ENCODE measurements at regions not wholly inside any gene's neighbourhood (a gene's known extent, or its start where the extent isn't known, plus 50 kb on each side); places are given as distances from the start of the nearest gene placed in this dataset.

DNA sequence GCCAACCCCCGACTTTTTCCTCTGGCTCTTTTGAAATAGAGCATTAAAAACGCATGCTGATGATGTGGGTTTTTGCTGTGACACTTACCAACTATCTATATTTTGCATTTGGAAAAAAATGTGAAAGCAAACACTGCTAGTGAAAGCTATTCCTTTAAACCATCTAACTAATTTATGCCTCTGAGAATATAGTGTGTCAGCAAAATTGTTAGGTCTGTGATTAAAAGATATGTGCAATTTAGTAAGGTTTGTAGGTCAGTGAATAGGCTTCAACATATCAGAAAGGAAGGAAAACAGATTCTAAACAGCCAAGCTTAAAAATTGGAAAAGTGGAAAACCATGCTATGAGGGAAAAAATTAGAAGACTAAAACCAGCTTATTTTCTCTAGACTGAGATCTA, 1929.3 kb downstream of the NCAM2 start:
- H3K27ac Mint-ChIP-seq: peak overlapping the region; percentile 85; the same call in 1 of the 2 replicates

GRCh38 chr21:22941779-22942490, 1943.7 kb downstream of the NCAM2 start:
- no peak for ATAC-seq
- peaks cover 10% of the 10 kb centered on the region for H3K9me3 Mint-ChIP-seq
- no peak overlapping the region for H3K27ac Mint-ChIP-seq
- no peaks in the 10 kb centered on the region for H3K36me3 Mint-ChIP-seq
- TF ChIP-seq NR2C2 (CRISPR knock-in tag; IDR thresholded peaks at IDR 0.05): no peak
- no peak for TF ChIP-seq USF2 (CRISPR knock-in tag; IDR thresholded peaks at IDR 0.05)
- no peak for TF ChIP-seq IRF2 (CRISPR knock-in tag; IDR thresholded peaks at IDR 0.05; ENCODE audit: borderline replicate concordance, low read depth)
- no peak for TF ChIP-seq GTF2I (CRISPR knock-in tag; conservative IDR thresholded peaks at IDR 0.05)
- TF ChIP-seq GABPB1 (CRISPR knock-in tag; IDR thresholded peaks at IDR 0.05): no peak
- POLR2A ChIA-PET: no interaction called here
- H3K4me1 Mint-ChIP-seq: peaks cover 11% of the 10 kb centered on the region
- DNase-seq (ENCODE audit: low spot score): no peak
- CTCF ChIA-PET: no interaction called here
- H3K4me3 Mint-ChIP-seq: no peak overlapping the region
- H3K27me3 Mint-ChIP-seq (ENCODE audit: low read depth): no peaks in the 10 kb centered on the region

More for the DNA sequence above, 1929.3 kb downstream of the NCAM2 start:
- POLR2A ChIA-PET: interaction anchor here (0.6 kb wide), 1 partner anchor 542 kb away, joined by 3 read pairs; no protein-coding TSS in a partner anchor
- DNase-seq (ENCODE audit: low spot score): no peak
- CTCF ChIA-PET: no interaction called here
- Mint-ChIP-seq H3K27me3 (ENCODE audit: low read depth) (no peaks in the 10 kb centered on the region), H3K9me3 (peaks cover 22% of the 10 kb centered on the region), H3K4me1 (no peaks in the 10 kb centered on the region), H3K4me3 (no peak overlapping the region), H3K36me3 (no peaks in the 10 kb centered on the region)
- TF ChIP-seq, protein P1, sequence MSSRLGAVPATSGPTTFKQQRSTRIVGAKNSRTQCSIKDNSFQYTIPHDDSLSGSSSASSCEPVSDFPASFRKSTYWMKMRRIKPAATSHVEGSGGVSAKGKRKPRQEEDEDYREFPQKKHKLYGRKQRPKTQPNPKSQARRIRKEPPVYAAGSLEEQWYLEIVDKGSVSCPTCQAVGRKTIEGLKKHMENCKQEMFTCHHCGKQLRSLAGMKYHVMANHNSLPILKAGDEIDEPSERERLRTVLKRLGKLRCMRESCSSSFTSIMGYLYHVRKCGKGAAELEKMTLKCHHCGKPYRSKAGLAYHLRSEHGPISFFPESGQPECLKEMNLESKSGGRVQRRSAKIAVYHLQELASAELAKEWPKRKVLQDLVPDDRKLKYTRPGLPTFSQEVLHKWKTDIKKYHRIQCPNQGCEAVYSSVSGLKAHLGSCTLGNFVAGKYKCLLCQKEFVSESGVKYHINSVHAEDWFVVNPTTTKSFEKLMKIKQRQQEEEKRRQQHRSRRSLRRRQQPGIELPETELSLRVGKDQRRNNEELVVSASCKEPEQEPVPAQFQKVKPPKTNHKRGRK (CRISPR knock-in tag; IDR thresholded peaks at IDR 0.05; ENCODE audit: borderline replicate concordance): no peak
- TF ChIP-seq, protein P2, sequence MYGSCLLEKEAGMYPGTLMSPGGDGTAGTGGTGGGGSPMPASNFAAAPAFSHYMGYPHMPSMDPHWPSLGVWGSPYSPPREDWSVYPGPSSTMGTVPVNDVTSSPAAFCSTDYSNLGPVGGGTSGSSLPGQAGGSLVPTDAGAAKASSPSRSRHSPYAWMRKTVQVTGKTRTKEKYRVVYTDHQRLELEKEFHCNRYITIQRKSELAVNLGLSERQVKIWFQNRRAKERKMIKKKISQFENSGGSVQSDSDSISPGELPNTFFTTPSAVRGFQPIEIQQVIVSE (CRISPR knock-in tag; IDR thresholded peaks at IDR 0.05; ENCODE audit: borderline replicate concordance): no peak
- no peak for TF ChIP-seq MYBL2 (CRISPR knock-in tag; IDR thresholded peaks at IDR 0.05)
- no peak for TF ChIP-seq ERG (CRISPR knock-in tag; IDR thresholded peaks at IDR 0.05)
- no peak for TF ChIP-seq SMAD4 (CRISPR knock-in tag; IDR thresholded peaks at IDR 0.05)
- no peak for TF ChIP-seq TP53 (CRISPR knock-in tag; IDR thresholded peaks at IDR 0.05)
- no peak for TF ChIP-seq PRRX2 (CRISPR knock-in tag; IDR thresholded peaks at IDR 0.05)
- no peak for TF ChIP-seq CTCF (IDR thresholded peaks at IDR 0.05)
- TF ChIP-seq GABPB1 (CRISPR knock-in tag; IDR thresholded peaks at IDR 0.05): no peak
- no peak for TF ChIP-seq ZNF671 (CRISPR knock-in tag; IDR thresholded peaks at IDR 0.05)
- TF ChIP-seq MAX (CRISPR knock-in tag; IDR thresholded peaks at IDR 0.05): no peak
- TF ChIP-seq, protein P3, sequence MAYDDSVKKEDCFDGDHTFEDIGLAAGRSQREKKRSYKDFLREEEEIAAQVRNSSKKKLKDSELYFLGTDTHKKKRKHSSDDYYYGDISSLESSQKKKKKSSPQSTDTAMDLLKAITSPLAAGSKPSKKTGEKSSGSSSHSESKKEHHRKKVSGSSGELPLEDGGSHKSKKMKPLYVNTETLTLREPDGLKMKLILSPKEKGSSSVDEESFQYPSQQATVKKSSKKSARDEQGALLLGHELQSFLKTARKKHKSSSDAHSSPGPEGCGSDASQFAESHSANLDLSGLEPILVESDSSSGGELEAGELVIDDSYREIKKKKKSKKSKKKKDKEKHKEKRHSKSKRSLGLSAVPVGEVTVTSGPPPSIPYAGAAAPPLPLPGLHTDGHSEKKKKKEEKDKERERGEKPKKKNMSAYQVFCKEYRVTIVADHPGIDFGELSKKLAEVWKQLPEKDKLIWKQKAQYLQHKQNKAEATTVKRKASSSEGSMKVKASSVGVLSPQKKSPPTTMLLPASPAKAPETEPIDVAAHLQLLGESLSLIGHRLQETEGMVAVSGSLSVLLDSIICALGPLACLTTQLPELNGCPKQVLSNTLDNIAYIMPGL (CRISPR knock-in tag; IDR thresholded peaks at IDR 0.05): no peak
- TF ChIP-seq OVOL2 (CRISPR knock-in tag; IDR thresholded peaks at IDR 0.05; ENCODE audit: borderline replicate concordance): no peak
- TF ChIP-seq NFE2L1 (CRISPR knock-in tag; IDR thresholded peaks at IDR 0.05): no peak
- TF ChIP-seq EMX1 (CRISPR knock-in tag; IDR thresholded peaks at IDR 0.05): no peak
- TF ChIP-seq NR2C2 (CRISPR knock-in tag; IDR thresholded peaks at IDR 0.05): no peak
- no peak for ATAC-seq

All from WTC11 (cell line).